Stimulated activated memory B cell treated with anti-CD40 and anti-IgM and Interleukin-4, amounts not matched to agents 10 μg/mL and 1 μg/mL and 100 μg/mL, for 72 hours (primary cell): ENCODE measurements at regions not wholly inside any gene's neighbourhood (a gene's known extent, or its start where the extent isn't known, plus 50 kb on each side); places are given as distances from the start of the nearest gene placed in this dataset.

Experiments used
- ATAC-seq: fragments of 150-1000 bp; cut with Tn5 transposase; 2 replicates; pipeline ENCODE4 v1.10.0; 2021
- H3K27ac Mint-ChIP-seq: one replicate; pipeline ENCODE4 v1.8.0; 2022; ENCODE audit warnings: mild to moderate bottlenecking, mixed read lengths
- H3K27me3 Mint-ChIP-seq: one replicate; pipeline ENCODE4 v1.8.0; 2022; ENCODE audit warnings: mixed read lengths
- H3K36me3 Mint-ChIP-seq: one replicate; pipeline ENCODE4 v1.8.0; 2022; ENCODE audit warnings: mixed read lengths
- H3K4me1 Mint-ChIP-seq: one replicate; pipeline ENCODE4 v1.8.0; 2022; ENCODE audit warnings: mixed read lengths
- H3K4me3 Mint-ChIP-seq: one replicate; pipeline ENCODE4 v1.8.0; 2022; ENCODE audit warnings: mild to moderate bottlenecking, moderate library complexity, mixed read lengths
- H3K9me3 Mint-ChIP-seq: one replicate; pipeline ENCODE4 v1.8.0; 2022; ENCODE audit warnings: mixed read lengths

- Mint-ChIP-seq H3K27ac (no peak overlapping the region), H3K4me1 (peaks cover 15% of the 10 kb centered on the region), H3K36me3 (peaks cover 65% of the 10 kb centered on the region), H3K4me3 (no peak overlapping the region), H3K9me3 (peaks cover 25% of the 10 kb centered on the region), H3K27me3 (no peaks in the 10 kb centered on the region)
- no peak for ATAC-seq
Observed at GRCh38 chr12:46503637-46504175, 131.1 kb upstream of the SLC38A2 start.

- H3K9me3 Mint-ChIP-seq, result peaks cover 15% of the 10 kb centered on the region
- peaks cover 37% of the 10 kb centered on the region for H3K36me3 Mint-ChIP-seq
- no peaks in the 10 kb centered on the region for H3K27me3 Mint-ChIP-seq
- H3K27ac Mint-ChIP-seq, result no peak overlapping the region
- no peak for ATAC-seq
- H3K4me1 Mint-ChIP-seq, result peaks cover 8% of the 10 kb centered on the region
- no peak overlapping the region for H3K4me3 Mint-ChIP-seq
Observed at GRCh38 chr12:46500673-46501072, 128.1 kb upstream of the SLC38A2 start.

GRCh38 chr12:46499901-46500300, 127.3 kb upstream of the SLC38A2 start:
- Mint-ChIP-seq H3K27ac (no peak overlapping the region), H3K27me3 (no peaks in the 10 kb centered on the region), H3K9me3 (peaks cover 12% of the 10 kb centered on the region), H3K4me3 (no peak overlapping the region), H3K4me1 (peaks cover 8% of the 10 kb centered on the region), H3K36me3 (peaks cover 29% of the 10 kb centered on the region)
- no peak for ATAC-seq

GRCh38 chr12:46499226-46499625, 126.7 kb upstream of the SLC38A2 start:
- H3K27ac Mint-ChIP-seq, result no peak overlapping the region
- ATAC-seq, result no peak
- peaks cover 8% of the 10 kb centered on the region for H3K4me1 Mint-ChIP-seq

GRCh38 chr12:46497739-46498138, 125.2 kb upstream of the SLC38A2 start:
- no peak for ATAC-seq
- Mint-ChIP-seq H3K9me3 (peaks cover 4% of the 10 kb centered on the region), H3K4me1 (peaks cover 8% of the 10 kb centered on the region), H3K27ac (no peak overlapping the region), H3K27me3 (no peaks in the 10 kb centered on the region), H3K36me3 (peaks cover 11% of the 10 kb centered on the region), H3K4me3 (no peak overlapping the region)

More at GRCh38 chr12:46499226-46499625, 126.7 kb upstream of the SLC38A2 start:
- Mint-ChIP-seq H3K9me3 (peaks cover 8% of the 10 kb centered on the region), H3K36me3 (peaks cover 23% of the 10 kb centered on the region), H3K27me3 (no peaks in the 10 kb centered on the region), H3K4me3 (no peak overlapping the region)

GRCh38 chr12:46494424-46494823, 121.9 kb upstream of the SLC38A2 start:
- no peaks in the 10 kb centered on the region for H3K4me1 Mint-ChIP-seq
- no peaks in the 10 kb centered on the region for H3K27me3 Mint-ChIP-seq
- H3K4me3 Mint-ChIP-seq, result no peak overlapping the region
- ATAC-seq, result no peak
- no peaks in the 10 kb centered on the region for H3K9me3 Mint-ChIP-seq
- H3K36me3 Mint-ChIP-seq, result no peaks in the 10 kb centered on the region
- H3K27ac Mint-ChIP-seq, result no peak overlapping the region

GRCh38 chr12:46493834-46494181, 121.2 kb upstream of the SLC38A2 start:
- Mint-ChIP-seq H3K4me3 (no peak overlapping the region), H3K4me1 (no peaks in the 10 kb centered on the region), H3K27me3 (no peaks in the 10 kb centered on the region), H3K27ac (no peak overlapping the region), H3K9me3 (no peaks in the 10 kb centered on the region), H3K36me3 (no peaks in the 10 kb centered on the region)
- ATAC-seq, result no peak

GRCh38 chr12:46493150-46493833, 120.7 kb upstream of the SLC38A2 start:
- Mint-ChIP-seq H3K27ac (no peak overlapping the region), H3K4me1 (no peaks in the 10 kb centered on the region), H3K9me3 (no peaks in the 10 kb centered on the region), H3K4me3 (no peak overlapping the region), H3K36me3 (no peaks in the 10 kb centered on the region), H3K27me3 (no peaks in the 10 kb centered on the region)
- ATAC-seq, result no peak

GRCh38 chr12:46492471-46493085, 120.0 kb upstream of the SLC38A2 start:
- H3K4me3 Mint-ChIP-seq, result no peak overlapping the region
- H3K27ac Mint-ChIP-seq, result no peak overlapping the region
- H3K36me3 Mint-ChIP-seq, result no peaks in the 10 kb centered on the region
- H3K9me3 Mint-ChIP-seq, result no peaks in the 10 kb centered on the region
- no peaks in the 10 kb centered on the region for H3K4me1 Mint-ChIP-seq
- ATAC-seq, result no peak
- H3K27me3 Mint-ChIP-seq, result no peaks in the 10 kb centered on the region

- no peak for ATAC-seq
- no peaks in the 10 kb centered on the region for H3K9me3 Mint-ChIP-seq
- H3K27me3 Mint-ChIP-seq, result no peaks in the 10 kb centered on the region
- H3K27ac Mint-ChIP-seq, result no peak overlapping the region
- no peaks in the 10 kb centered on the region for H3K4me1 Mint-ChIP-seq
- H3K36me3 Mint-ChIP-seq, result no peaks in the 10 kb centered on the region
- no peak overlapping the region for H3K4me3 Mint-ChIP-seq
Observed at GRCh38 chr12:46491548-46491947, 119.0 kb upstream of the SLC38A2 start.

- Mint-ChIP-seq H3K9me3 (no peaks in the 10 kb centered on the region), H3K4me1 (no peaks in the 10 kb centered on the region), H3K27ac (no peak overlapping the region), H3K27me3 (no peaks in the 10 kb centered on the region), H3K4me3 (no peak overlapping the region), H3K36me3 (no peaks in the 10 kb centered on the region)
- ATAC-seq, result no peak
Observed at GRCh38 chr12:46490635-46491034, 118.1 kb upstream of the SLC38A2 start.

GRCh38 chr12:46489951-46490388, 117.4 kb upstream of the SLC38A2 start:
- no peaks in the 10 kb centered on the region for H3K27me3 Mint-ChIP-seq
- no peak overlapping the region for H3K27ac Mint-ChIP-seq
- H3K4me1 Mint-ChIP-seq, result no peaks in the 10 kb centered on the region
- H3K9me3 Mint-ChIP-seq, result no peaks in the 10 kb centered on the region
- H3K4me3 Mint-ChIP-seq, result no peak overlapping the region
- H3K36me3 Mint-ChIP-seq, result no peaks in the 10 kb centered on the region
- no peak for ATAC-seq

- Mint-ChIP-seq H3K4me1 (no peaks in the 10 kb centered on the region), H3K36me3 (no peaks in the 10 kb centered on the region), H3K27me3 (no peaks in the 10 kb centered on the region), H3K27ac (no peak overlapping the region), H3K4me3 (no peak overlapping the region), H3K9me3 (no peaks in the 10 kb centered on the region)
- ATAC-seq, result peak; percentile 94
Observed at GRCh38 chr12:46487567-46488131, 115.1 kb upstream of the SLC38A2 start.

GRCh38 chr12:46486588-46486987, 114.0 kb upstream of the SLC38A2 start:
- Mint-ChIP-seq H3K4me1 (peaks cover 5% of the 10 kb centered on the region), H3K27me3 (no peaks in the 10 kb centered on the region), H3K9me3 (no peaks in the 10 kb centered on the region), H3K27ac (no peak overlapping the region), H3K36me3 (peaks cover 6% of the 10 kb centered on the region), H3K4me3 (no peak overlapping the region)
- no peak for ATAC-seq

- Mint-ChIP-seq H3K27me3 (no peaks in the 10 kb centered on the region), H3K4me1 (peaks cover 5% of the 10 kb centered on the region), H3K9me3 (no peaks in the 10 kb centered on the region), H3K27ac (no peak overlapping the region), H3K36me3 (peaks cover 6% of the 10 kb centered on the region), H3K4me3 (no peak overlapping the region)
- no peak for ATAC-seq
Observed at GRCh38 chr12:46485853-46486252, 113.3 kb upstream of the SLC38A2 start.
